Heart right ventricle (tissue), 16 donors: ENCODE measurements at regions not wholly inside any gene's neighbourhood (a gene's known extent, or its start where the extent isn't known, plus 50 kb on each side); places are given as distances from the start of the nearest gene placed in this dataset.

Experiments used
- ATAC-seq, 8 donors: fragments of 200-7000 bp; cut with Tn5 transposase; one replicate each; pipeline ENCODE4 v1.9.1; 2020; ENCODE audit warnings: mild to moderate bottlenecking in 8 of 8, moderate library complexity in 8 of 8, moderate number of reproducible peaks in 1 of 8
- DNase-seq, 2 donors: peaks; one replicate each; pipeline ENCODE4 v3.0.0-alpha.2; 2020
- H3K27ac ChIP-seq, 10 donors: fragments of 200-600 bp; sonication (generic) in 2 of 10; one replicate each; pipeline versions ENCODE4 v1.5.0 to v1.8.0; 2020 to 2022; ENCODE audit warnings: mild to moderate bottlenecking in 3 of 10
- H3K27me3 ChIP-seq, 7 donors: fragments of 200-600 bp; one replicate each; pipeline ENCODE4 v1.8.0; 2021 to 2022; ENCODE audit warnings: mild to moderate bottlenecking in 2 of 7
- H3K36me3 ChIP-seq, 9 donors: fragments of 200-600 bp; sonication (generic) in 1 of 9; one replicate each; pipeline versions ENCODE4 v1.5.0 to v1.8.0; 2020 to 2022; ENCODE audit warnings: mild to moderate bottlenecking in 2 of 9
- H3K4me1 ChIP-seq, 9 donors: fragments of 200-600 bp; sonication (generic) in 1 of 9; one replicate each; pipeline versions ENCODE4 v1.5.0 to v1.8.0; 2020 to 2022; ENCODE audit warnings: mild to moderate bottlenecking in 4 of 9
- H3K4me3 ChIP-seq, 10 donors: fragments of 200-600 bp; sonication (generic) in 2 of 10; one replicate each; pipeline versions ENCODE4 v1.5.0 to v1.8.0; 2020 to 2022; ENCODE audit warnings: mild to moderate bottlenecking in 7 of 10, moderate library complexity in 2 of 10
- H3K9me3 ChIP-seq, 11 donors: fragments of 200-600 bp in 10 of 11; sonication (generic) in 2 of 11; one replicate each; pipeline versions ENCODE4 v1.5.0 to v1.8.0; 2013 to 2022; ENCODE audit warnings: mild to moderate bottlenecking in 2 of 11, control low read depth in 1 of 11, moderate library complexity in 1 of 11
- WGBS, 2 donors: extraction: QIAGEN DNeasy Blood & Tissue Kit; methylation state at CpG; one replicate each; pipeline ENCODE4 v1.1.7; 2013; ENCODE audit warnings: inconsistent platforms in 1 of 2; 5-methylcytosine and 5-hydroxymethylcytosine counted together
- intact Hi-C, 10 donors: fragments of 100-400 bp; cut with DNase I; formaldehyde crosslinking; loops; one replicate each; pipeline versions ENCODE4 v1.11.1 to v1.14.2; 2022
- TF ChIP-seq, protein P1 (sequence below), 9 donors: fragments of 200-600 bp; sonication (generic) in 2 of 9; IDR thresholded peaks; one replicate each; pipeline versions ENCODE4 v1.5.0 to v1.8.0; 2021 to 2022; ENCODE audit warnings: antibody characterized with exemption in 9 of 9, mild to moderate bottlenecking in 5 of 9, moderate library complexity in 1 of 9
- donor health status: Arrhythmogenic right ventricular cardiomyopathy.
- donor health status: ischemic (EF 13 %, LVEDD 7.1; RV severe dilation, severe dysfunction).
- donor health status: healthy with polysubstance abuse.
- donor health status: DM: no; HTN: yes; CAD: no.
- donor health status: DM: no; HTN: no; CAD: no.
- donor health status: ischemic (EF 25% LVEDD 6.9; RV normal size, moderate dysfunction).
- donor health status: ischemic (EF 25% LVEDD 5.7; RV mildly dilated, moderate dysfunction).
- donor health status: healthy.
- donor health status: DM: yes; HTN: yes; CAD: no.
- donor health status: Ischemic cardiomyopathy.
- donor health status: ischemic (EF 35%, LVEDD 5.7; RV mildly dilated, moderate dysfunction).
- donor health status: nonischemic (EF 11% LVEDD 7.7; RV severe dilation, severe dysfunction).
- donor health status: DM: yes; HTN: yes; CAD: no.
- donor health status: PGD.
- donor health status: ischemic (EF 29% LVEDD 5.4; RV normal size, mild dysfunction).
- donor health status: nonischemic (EF 23%, LVEDD 6.1; RV moderate dilation, normal function).

DNA sequence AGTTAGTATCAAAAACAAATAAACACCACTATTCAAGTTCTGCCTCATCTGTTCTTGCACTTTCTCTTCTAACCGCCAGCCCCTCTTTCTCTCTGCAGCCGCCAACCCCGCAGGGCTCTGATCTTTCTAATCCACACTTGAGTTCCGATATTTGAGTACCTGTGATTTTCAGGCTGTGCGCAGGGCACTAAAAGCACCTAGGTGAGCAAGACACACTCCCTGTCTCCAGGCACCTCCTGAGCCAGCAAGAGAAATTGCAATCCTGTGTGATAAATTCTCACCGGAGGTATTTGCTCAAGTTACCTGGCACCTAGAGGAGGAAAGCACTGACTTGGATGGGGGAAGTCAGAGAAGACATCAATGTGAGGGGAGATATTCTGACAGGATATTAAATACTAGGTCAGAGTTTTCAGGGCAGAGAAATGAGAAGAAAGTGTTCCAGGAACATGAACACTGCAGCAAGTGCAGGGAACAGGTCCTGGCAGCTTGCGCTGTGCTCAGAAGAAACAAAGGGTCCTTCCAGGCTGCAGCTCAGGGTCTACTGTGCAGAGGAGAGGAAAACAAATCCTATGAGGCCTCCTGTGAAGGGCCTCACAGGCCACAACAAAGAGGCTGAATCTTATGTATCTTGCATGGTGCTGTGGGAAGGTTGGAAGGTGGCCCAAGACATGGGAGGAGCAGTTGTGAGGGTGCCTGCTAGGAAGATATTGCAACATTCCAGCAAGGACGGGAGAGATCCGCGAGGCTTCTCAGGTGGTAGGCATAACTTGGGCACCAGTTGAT lies 568.7 kb upstream of the MGMT start:
- H3K27ac ChIP-seq, result peak overlapping the region in 4 of 10 donors; percentile 35 to 75 (median 58)
- WGBS, 2 donors, result 75 to 77% methylated on average over 10 of the region's 10 CpGs
- ATAC-seq, result peak in 2 of 8 donors; percentile 55 to 60

DNA sequence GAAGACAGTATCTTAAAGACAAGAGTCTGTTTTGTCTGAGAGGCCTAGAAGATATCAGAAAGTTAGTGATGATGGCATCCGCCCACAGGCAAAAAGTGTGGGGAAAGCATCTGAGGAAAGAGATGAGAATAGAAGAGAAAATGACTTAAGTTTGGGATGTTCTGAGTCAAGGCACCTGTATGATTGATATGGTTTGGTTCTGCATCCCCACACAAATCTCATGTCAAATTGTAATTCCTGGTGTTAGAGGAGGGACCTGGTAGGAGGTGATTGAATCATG lies 568.2 kb upstream of the MGMT start:
- intact Hi-C loops, result no loop called here
- Histone ChIP-seq H3K27ac (peak overlapping the region in 1 of 10 donors; percentile 9), H3K27me3 (peaks cover 0 to 18% (median 0%) of the 10 kb centered on the region in 7 donors), H3K9me3 (peaks cover 0 to 4% (median 0%) of the 10 kb centered on the region in 11 donors), H3K4me1 (peaks cover 0 to 33% (median 4%) of the 10 kb centered on the region in 9 donors), H3K36me3 (no peaks in the 10 kb centered on the region), H3K4me3 (no peak overlapping the region)
- ATAC-seq (no peak), DNase-seq (no peak)
- TF ChIP-seq, protein P1, sequence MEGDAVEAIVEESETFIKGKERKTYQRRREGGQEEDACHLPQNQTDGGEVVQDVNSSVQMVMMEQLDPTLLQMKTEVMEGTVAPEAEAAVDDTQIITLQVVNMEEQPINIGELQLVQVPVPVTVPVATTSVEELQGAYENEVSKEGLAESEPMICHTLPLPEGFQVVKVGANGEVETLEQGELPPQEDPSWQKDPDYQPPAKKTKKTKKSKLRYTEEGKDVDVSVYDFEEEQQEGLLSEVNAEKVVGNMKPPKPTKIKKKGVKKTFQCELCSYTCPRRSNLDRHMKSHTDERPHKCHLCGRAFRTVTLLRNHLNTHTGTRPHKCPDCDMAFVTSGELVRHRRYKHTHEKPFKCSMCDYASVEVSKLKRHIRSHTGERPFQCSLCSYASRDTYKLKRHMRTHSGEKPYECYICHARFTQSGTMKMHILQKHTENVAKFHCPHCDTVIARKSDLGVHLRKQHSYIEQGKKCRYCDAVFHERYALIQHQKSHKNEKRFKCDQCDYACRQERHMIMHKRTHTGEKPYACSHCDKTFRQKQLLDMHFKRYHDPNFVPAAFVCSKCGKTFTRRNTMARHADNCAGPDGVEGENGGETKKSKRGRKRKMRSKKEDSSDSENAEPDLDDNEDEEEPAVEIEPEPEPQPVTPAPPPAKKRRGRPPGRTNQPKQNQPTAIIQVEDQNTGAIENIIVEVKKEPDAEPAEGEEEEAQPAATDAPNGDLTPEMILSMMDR (IDR thresholded peaks at IDR 0.05), result no peak
- 93 to 97% methylated on average over 1 of the region's 1 CpG for WGBS, 2 donors

More for the DNA sequence above, 568.7 kb upstream of the MGMT start:
- peaks cover 0 to 33% (median 4%) of the 10 kb centered on the region in 9 donors for H3K4me1 ChIP-seq
- H3K4me3 ChIP-seq, result no peak overlapping the region
- intact Hi-C loops, result no loop called here
- H3K9me3 ChIP-seq, result peaks cover 0 to 4% (median 0%) of the 10 kb centered on the region in 11 donors
- TF ChIP-seq, protein P1 (IDR thresholded peaks at IDR 0.05), result no peak
- DNase-seq, result no peak
- H3K36me3 ChIP-seq, result no peaks in the 10 kb centered on the region
- peaks cover 0 to 18% (median 0%) of the 10 kb centered on the region in 7 donors for H3K27me3 ChIP-seq

DNA sequence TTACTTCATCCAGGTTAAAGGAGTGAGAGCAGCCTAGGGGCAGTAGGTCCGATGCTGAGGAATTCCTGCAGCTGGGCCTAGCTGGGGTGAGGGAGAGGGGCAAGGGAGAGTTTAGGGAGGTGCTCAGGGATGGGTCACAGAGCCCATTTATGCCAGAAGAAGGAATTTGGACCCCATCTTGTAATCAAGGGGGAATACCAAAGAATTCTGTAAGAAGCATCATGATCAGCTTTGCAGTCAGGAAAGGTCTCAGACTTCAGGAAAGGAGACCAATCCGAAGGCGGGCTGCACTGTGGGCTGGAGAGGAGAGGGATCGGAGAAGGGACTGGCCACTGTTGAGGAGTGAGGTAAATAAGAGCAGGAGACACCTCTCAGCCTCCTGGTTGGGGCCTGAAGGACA lies 566.6 kb upstream of the MGMT start:
- no peak for ATAC-seq
- Histone ChIP-seq H3K36me3 (no peaks in the 10 kb centered on the region), H3K4me1 (peaks cover 0 to 22% (median 4%) of the 10 kb centered on the region in 9 donors), H3K9me3 (peaks cover 0 to 4% (median 0%) of the 10 kb centered on the region in 11 donors), H3K27ac (peak overlapping the region in 1 of 10 donors; percentile 34), H3K4me3 (no peak overlapping the region), H3K27me3 (peaks cover 0 to 18% (median 0%) of the 10 kb centered on the region in 7 donors)
- TF ChIP-seq, protein P1 (IDR thresholded peaks at IDR 0.05), result no peak
- WGBS, 2 donors, result 94 to 96% methylated on average over 4 of the region's 4 CpGs
- DNase-seq, result no peak
- intact Hi-C loops, result no loop called here

DNA sequence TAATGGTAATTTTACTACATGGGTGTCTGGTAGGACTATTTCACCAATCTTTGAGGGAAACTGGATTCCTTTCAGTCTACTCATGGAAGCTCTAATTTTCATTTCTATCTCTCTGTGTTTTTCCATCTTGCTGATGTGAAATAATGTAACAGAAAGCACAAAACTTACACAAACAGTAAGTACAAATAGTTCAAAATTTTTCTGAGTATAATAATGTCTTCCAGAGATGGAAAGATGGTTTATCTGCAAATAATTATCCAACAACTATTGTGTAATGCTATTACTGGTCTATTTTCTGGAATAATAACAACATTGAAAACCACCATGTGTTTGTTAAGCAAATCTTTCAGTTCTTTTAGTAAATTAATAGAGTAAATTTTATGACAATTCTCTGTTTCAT lies 565.8 kb upstream of the MGMT start:
- Histone ChIP-seq H3K9me3 (peaks cover 0 to 4% (median 0%) of the 10 kb centered on the region in 11 donors), H3K4me3 (no peak overlapping the region), H3K36me3 (no peaks in the 10 kb centered on the region), H3K27me3 (peaks cover 0 to 18% (median 0%) of the 10 kb centered on the region in 7 donors), H3K4me1 (peaks cover 0 to 15% (median 0%) of the 10 kb centered on the region in 9 donors), H3K27ac (peak overlapping the region in 1 of 10 donors; percentile 2)
- no peak for ATAC-seq
- intact Hi-C loops, result no loop called here
- TF ChIP-seq, protein P1 (IDR thresholded peaks at IDR 0.05), result no peak
- DNase-seq, result no peak
